ENCODE measurements at regions not wholly inside any gene's neighbourhood (a gene's known extent, or its start where the extent isn't known, plus 50 kb on each side); places are given as distances from the start of the nearest gene placed in this dataset.

GRCh38 chr3:94299716-94300115 is 236.9 kb downstream of the NSUN3 start:
- H3K4me1 ChIP-seq = peaks cover 14% of the 10 kb centered on the region
- DNase-seq = no peak
- TF ChIP-seq CTCF (IDR thresholded peaks at IDR 0.05; ENCODE audit: borderline replicate concordance) = no peak
- H3K27ac ChIP-seq (replicated peaks) = no peak overlapping the region
- intact Hi-C loops (cut with micrococcal nuclease) = no loop called here
- H3K36me3 ChIP-seq = no peaks in the 10 kb centered on the region
- H3K4me3 ChIP-seq = no peak overlapping the region
- no peaks in the 10 kb centered on the region for H3K9me3 ChIP-seq (replicated peaks)
- H3K27me3 ChIP-seq (ENCODE audit: low read depth) = no peaks in the 10 kb centered on the region

GRCh38 chr3:94301366-94301765 is 238.5 kb downstream of the NSUN3 start:
- H3K27me3 ChIP-seq (ENCODE audit: low read depth) = no peaks in the 10 kb centered on the region
- DNase-seq = no peak

GRCh38 chr3:94303266-94303665 is 240.4 kb downstream of the NSUN3 start:
- no peaks in the 10 kb centered on the region for H3K36me3 ChIP-seq
- no peaks in the 10 kb centered on the region for H3K27me3 ChIP-seq (ENCODE audit: low read depth)
- no peaks in the 10 kb centered on the region for H3K9me3 ChIP-seq (replicated peaks)
- intact Hi-C loops (cut with micrococcal nuclease) = no loop called here
- no peak for TF ChIP-seq CTCF (IDR thresholded peaks at IDR 0.05; ENCODE audit: borderline replicate concordance)
- DNase-seq = no peak
- H3K4me3 ChIP-seq = no peak overlapping the region
- peaks cover 24% of the 10 kb centered on the region for H3K4me1 ChIP-seq
- H3K27ac ChIP-seq (replicated peaks) = no peak overlapping the region

More at GRCh38 chr3:94301366-94301765, 238.5 kb downstream of the NSUN3 start:
- Histone ChIP-seq H3K27ac (replicated peaks) (no peak overlapping the region), H3K9me3 (replicated peaks) (no peaks in the 10 kb centered on the region), H3K4me3 (no peak overlapping the region), H3K4me1 (peaks cover 24% of the 10 kb centered on the region), H3K36me3 (no peaks in the 10 kb centered on the region)
- intact Hi-C loops (cut with micrococcal nuclease) = no loop called here
- TF ChIP-seq CTCF (IDR thresholded peaks at IDR 0.05; ENCODE audit: borderline replicate concordance) = no peak

- Histone ChIP-seq H3K4me3 (no peak overlapping the region), H3K9me3 (replicated peaks) (no peaks in the 10 kb centered on the region), H3K27ac (replicated peaks) (no peak overlapping the region), H3K36me3 (no peaks in the 10 kb centered on the region), H3K4me1 (peaks cover 24% of the 10 kb centered on the region), H3K27me3 (ENCODE audit: low read depth) (no peaks in the 10 kb centered on the region)
- peak; percentile 19 for TF ChIP-seq CTCF (IDR thresholded peaks at IDR 0.05; ENCODE audit: borderline replicate concordance)
- DNase-seq = peak; percentile 20
- intact Hi-C loops (cut with micrococcal nuclease) = no loop called here
Observed at GRCh38 chr3:94303897-94304296, 241.0 kb downstream of the NSUN3 start.

- Histone ChIP-seq H3K4me3 (no peak overlapping the region), H3K36me3 (no peaks in the 10 kb centered on the region), H3K27ac (replicated peaks) (no peak overlapping the region), H3K27me3 (ENCODE audit: low read depth) (no peaks in the 10 kb centered on the region), H3K9me3 (replicated peaks) (no peaks in the 10 kb centered on the region), H3K4me1 (peaks cover 24% of the 10 kb centered on the region)
- no peak for TF ChIP-seq CTCF (IDR thresholded peaks at IDR 0.05; ENCODE audit: borderline replicate concordance)
- no peak for DNase-seq
- intact Hi-C loops (cut with micrococcal nuclease) = no loop called here
Observed at GRCh38 chr3:94304954-94305353, 242.1 kb downstream of the NSUN3 start.

Data from left ventricle myocardium inferior (tissue), 1 donor.